VCaP (cell line): ENCODE measurements at regions not wholly inside any gene's neighbourhood (a gene's known extent, or its start where the extent isn't known, plus 50 kb on each side); places are given as distances from the start of the nearest gene placed in this dataset.

Source experiments
- H3K27ac ChIP-seq: fragments of 450-650 bp; 2 replicates; pipeline ENCODE4 v1.5.1; 2017
- TF ChIP-seq, protein P1 (sequence below): fragments of 450-650 bp; conservative IDR thresholded peaks from 2 replicates; pipeline ENCODE4 v1.5.1; 2017; ENCODE audit warnings: mild to moderate bottlenecking, moderate library complexity

DNA sequence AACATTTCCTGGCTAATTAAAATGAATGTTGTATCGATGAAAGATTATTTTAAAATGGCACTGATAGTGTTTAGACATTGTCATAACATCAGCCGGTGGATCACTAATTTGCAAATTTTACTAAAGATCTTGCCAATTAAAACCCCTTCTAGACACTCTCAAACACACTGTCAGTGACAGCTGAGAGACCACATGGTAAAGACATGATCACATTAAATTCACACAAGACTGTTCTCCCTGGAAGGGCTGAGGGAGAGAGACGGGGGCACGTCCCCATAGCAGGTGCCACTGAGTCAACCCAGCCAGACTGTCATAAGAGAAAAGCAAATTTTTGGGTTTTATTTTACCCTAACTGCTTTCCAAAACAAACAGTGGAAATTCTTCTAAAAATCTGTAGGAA is 306.0 kb downstream of the TXNL1 start:
- no peak overlapping the region for H3K27ac ChIP-seq

DNA sequence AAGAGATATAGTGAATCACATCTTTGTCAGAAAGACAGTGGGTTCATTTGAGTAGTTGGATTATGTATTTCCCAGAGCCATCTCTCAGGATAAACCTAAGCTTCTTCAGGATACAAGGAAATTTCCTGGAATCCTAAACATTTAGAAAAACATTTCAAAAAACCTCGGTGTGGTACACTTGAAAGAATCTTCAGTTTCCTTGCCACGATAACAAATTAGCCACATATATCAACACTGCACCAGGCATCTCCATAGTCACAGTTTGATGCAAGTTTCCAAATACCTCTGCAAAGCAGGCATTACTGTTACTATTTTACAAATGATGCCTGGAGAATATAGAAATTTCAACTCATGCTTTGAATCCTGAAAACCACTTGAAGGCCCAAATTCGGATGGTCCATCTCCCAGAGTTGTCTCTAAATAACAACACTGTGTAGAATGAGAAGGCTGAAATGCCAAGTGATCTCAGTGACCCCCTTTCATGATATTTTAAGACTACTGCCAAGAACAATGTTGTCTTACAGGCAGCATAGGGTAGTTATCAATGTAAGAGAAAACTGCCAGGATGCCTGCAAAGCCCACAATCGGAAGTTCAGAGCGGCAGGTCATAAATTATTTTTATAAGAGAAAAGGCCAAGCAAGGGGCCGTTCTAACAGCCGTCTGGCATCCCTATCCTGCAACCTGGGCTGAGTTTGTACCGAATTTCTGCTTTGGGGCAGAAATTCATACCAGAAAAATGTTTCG is 307.9 kb downstream of the TXNL1 start:
- H3K27ac ChIP-seq, result no peak overlapping the region
- TF ChIP-seq, protein P1, sequence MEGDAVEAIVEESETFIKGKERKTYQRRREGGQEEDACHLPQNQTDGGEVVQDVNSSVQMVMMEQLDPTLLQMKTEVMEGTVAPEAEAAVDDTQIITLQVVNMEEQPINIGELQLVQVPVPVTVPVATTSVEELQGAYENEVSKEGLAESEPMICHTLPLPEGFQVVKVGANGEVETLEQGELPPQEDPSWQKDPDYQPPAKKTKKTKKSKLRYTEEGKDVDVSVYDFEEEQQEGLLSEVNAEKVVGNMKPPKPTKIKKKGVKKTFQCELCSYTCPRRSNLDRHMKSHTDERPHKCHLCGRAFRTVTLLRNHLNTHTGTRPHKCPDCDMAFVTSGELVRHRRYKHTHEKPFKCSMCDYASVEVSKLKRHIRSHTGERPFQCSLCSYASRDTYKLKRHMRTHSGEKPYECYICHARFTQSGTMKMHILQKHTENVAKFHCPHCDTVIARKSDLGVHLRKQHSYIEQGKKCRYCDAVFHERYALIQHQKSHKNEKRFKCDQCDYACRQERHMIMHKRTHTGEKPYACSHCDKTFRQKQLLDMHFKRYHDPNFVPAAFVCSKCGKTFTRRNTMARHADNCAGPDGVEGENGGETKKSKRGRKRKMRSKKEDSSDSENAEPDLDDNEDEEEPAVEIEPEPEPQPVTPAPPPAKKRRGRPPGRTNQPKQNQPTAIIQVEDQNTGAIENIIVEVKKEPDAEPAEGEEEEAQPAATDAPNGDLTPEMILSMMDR, result no peak

More for the DNA sequence above, 306.0 kb downstream of the TXNL1 start:
- TF ChIP-seq, protein P1, result no peak

DNA sequence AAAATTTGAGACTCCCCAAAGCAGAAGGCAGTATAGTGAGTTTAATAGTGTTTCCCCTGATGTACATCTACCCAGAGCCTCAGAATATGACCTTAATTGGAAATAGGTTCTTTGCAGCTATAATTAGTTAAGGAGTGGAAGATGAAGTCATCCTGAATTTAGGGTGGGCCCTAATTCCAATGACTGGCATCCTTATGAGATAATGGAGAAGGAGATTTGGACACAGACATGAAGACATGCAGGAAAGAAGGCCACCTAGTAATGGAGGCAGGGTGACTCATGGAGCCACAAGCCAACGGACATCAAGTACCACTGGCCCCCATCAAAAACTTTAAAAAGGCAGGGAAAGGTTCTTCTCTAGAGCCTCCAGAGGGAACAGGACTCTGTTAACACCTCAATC is 308.9 kb downstream of the TXNL1 start:
- TF ChIP-seq, protein P1, result no peak

DNA sequence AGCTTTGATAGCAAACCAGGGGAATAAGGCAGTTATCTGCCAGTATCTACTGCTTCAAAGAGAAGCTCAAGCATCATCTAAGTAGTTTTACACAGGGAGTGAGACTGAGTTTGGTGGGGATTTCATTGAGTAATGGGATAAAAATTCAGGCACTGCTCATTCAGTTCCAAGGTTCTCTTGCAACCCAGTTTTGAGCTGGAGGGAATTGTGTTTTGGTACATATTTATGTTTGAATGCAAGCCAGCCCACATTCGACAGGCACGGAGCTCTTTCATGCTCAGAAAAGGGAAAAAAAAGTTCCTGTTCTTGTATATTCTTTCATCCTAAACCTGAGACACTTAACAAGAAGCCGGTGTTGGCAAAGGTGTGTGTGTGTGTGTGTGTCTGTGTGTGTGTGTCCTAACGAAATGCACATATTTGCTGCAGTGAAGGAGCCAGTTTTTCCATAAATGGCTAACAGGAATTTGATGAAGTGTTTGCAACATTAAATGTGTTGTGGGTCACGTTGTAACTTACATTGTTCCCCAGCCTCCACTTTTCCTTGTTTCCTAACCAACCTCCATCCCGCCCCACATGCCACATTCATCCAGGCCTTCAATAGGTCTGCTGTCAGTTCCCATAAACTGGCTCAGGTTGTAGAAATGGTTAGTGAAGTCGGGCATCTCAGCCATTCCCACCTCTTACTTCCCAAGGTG is 311.1 kb downstream of the TXNL1 start:
- TF ChIP-seq, protein P1, result no peak
- H3K27ac ChIP-seq, result no peak overlapping the region

More for the DNA sequence above, 308.9 kb downstream of the TXNL1 start:
- H3K27ac ChIP-seq, result no peak overlapping the region

DNA sequence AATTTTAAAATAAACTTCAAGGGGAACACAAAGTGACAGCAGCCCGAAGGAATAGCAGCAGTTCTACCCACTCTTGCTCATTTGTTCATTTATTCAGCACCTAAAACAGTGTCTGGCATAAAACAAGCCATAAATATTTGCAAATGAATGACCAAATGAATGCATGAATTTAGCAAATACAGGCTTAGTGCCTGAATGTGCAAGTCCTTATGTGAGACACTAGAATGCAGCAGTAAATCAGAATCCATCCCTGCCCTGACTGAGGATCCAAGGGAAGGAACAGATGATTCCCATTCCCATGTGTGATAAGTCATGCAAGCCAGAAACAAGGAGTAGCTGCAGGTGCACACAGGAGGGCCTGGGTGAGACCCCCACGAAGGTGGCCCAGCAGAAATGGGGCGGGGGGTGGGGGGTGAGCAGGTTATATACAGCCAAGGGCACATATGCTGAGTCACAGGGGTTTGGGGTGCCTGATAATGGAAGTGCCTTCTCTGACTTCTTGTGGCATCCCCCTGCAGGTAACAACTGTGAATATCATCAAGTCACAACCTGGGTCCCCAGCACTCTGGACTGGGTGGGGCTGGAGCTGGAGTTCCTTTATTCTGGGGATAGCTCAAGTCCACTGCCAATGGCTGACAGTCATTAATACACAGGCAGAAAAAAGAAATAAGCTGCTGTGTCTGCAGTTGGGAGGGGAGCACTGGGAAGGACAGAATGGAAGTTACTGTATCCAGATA is 311.9 kb downstream of the TXNL1 start:
- H3K27ac ChIP-seq, result no peak overlapping the region
- TF ChIP-seq, protein P1, result no peak

DNA sequence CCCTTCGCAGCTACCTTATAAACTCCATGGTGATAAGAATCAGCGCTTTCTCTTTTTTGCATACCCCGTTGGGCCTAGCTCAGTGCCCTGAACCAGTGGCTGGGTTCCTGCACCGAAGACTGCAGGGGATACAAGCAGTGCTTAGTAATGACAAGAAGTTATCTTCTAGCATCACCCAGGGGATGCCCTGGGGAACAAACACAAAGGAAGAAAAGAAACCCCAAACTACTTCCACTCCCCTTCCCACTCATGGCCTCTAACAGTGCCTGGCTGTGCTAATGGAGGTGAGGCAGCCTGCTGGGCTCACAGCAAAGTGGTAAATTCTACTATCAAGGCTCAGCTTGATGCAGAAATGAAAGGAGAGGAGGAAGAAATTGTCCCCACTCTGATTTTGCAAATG is 314.7 kb downstream of the TXNL1 start:
- no peak overlapping the region for H3K27ac ChIP-seq
- TF ChIP-seq, protein P1, result no peak

DNA sequence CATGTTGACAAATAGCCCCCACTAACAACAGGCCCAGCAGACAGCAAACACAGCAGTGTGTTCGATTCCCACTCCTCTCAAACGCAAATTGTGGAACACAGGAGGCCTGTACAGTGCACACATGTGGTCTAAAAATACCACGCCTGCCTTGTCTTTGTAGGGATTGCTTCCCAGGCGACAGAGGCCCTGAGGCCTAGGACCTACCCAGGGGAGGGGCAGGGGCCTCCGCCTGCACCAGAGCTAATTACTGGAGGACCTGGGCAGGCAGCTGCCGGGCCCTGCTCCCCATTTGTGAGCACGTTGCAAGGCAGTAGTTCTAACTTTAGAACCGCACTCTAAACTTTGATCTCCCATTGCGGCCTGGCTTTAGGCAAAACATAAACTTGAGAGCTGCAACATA is 316.0 kb downstream of the TXNL1 start:
- H3K27ac ChIP-seq, result no peak overlapping the region
- TF ChIP-seq, protein P1, result no peak
